MM.1S (cell line): ENCODE measurements at regions not wholly inside any gene's neighbourhood (a gene's known extent, or its start where the extent isn't known, plus 50 kb on each side); places are given as distances from the start of the nearest gene placed in this dataset.

Source experiments
- CTCF ChIP-seq: fragments of 300-600 bp; sonication (generic); IDR thresholded peaks from 2 replicates; pipeline ENCODE4 v1.5.1; 2016; ENCODE audit warnings: antibody characterized with exemption, low read length, mixed read lengths
- EZH2phosphoT487 ChIP-seq: fragments of 300-600 bp; sonication (generic); IDR thresholded peaks from 2 replicates; pipeline ENCODE4 v1.6.1; 2018; ENCODE audit warnings: antibody characterized with exemption, low read length

- TF ChIP-seq CTCF (no peak), EZH2phosphoT487 (no peak)
Measured at GRCh38 chr1:18537386-18538306, 56.9 kb downstream of the KLHDC7A start.
